Testis (tissue), 2 donors: ENCODE measurements at regions not wholly inside any gene's neighbourhood (a gene's known extent, or its start where the extent isn't known, plus 50 kb on each side); places are given as distances from the start of the nearest gene placed in this dataset.

Experiments used
- POLR2A ChIP-seq: fragments of 450-650 bp; IDR thresholded peaks from one replicate; pipeline ENCODE4 v1.6.1; 2017; ENCODE audit warnings: antibody characterized with exemption, mild to moderate bottlenecking, moderate library complexity
- TF ChIP-seq, protein P1 (sequence below), 3 experiments: fragments of 450-650 bp in 2 of 3; fragments of 200-600 bp in 1 of 3; sonication (generic) in 1 of 3; IDR thresholded peaks; one replicate each; pipeline ENCODE4 v1.5.1; 2016 to 2019; ENCODE audit warnings: antibody characterized with exemption in 3 of 3, mild to moderate bottlenecking in 2 of 3, moderate library complexity in 1 of 3

DNA sequence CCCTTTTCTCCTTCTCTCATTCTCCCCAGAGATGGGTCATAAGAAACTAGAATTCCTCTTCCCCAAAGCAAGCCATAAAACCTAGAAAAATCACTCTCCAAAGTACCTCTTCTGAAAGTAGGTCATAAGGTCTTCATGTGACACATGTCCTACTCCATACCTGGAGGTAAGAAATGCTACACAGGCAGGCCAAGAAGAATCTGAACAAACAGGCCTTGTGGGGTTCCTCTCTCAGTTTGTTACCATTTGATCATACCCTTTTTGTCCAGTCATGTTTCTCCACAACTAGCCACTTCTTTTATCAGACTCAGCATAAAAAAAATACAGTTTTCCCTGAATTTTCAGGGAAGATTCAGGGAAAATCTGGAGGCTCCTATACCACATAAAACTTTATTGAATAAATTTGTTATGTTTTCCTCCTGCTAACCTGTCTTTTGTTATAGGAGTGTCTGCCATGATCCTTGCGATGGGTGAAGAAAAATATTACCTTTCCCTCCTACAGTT is 134.4 kb upstream of the LMO4 start:
- TF ChIP-seq POLR2A, result no peak
- TF ChIP-seq, protein P1, sequence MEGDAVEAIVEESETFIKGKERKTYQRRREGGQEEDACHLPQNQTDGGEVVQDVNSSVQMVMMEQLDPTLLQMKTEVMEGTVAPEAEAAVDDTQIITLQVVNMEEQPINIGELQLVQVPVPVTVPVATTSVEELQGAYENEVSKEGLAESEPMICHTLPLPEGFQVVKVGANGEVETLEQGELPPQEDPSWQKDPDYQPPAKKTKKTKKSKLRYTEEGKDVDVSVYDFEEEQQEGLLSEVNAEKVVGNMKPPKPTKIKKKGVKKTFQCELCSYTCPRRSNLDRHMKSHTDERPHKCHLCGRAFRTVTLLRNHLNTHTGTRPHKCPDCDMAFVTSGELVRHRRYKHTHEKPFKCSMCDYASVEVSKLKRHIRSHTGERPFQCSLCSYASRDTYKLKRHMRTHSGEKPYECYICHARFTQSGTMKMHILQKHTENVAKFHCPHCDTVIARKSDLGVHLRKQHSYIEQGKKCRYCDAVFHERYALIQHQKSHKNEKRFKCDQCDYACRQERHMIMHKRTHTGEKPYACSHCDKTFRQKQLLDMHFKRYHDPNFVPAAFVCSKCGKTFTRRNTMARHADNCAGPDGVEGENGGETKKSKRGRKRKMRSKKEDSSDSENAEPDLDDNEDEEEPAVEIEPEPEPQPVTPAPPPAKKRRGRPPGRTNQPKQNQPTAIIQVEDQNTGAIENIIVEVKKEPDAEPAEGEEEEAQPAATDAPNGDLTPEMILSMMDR (IDR thresholded peaks at IDR 0.05), result no peak
